Stimulated activated naive CD8-positive, alpha-beta T cell treated with anti-CD3 and anti-CD28 coated beads, Interleukin-15, Interleukin-2, amounts not matched to agents 100 U/mL and 50 U/mL, for 24 hours (primary cell): ENCODE measurements at regions not wholly inside any gene's neighbourhood (a gene's known extent, or its start where the extent isn't known, plus 50 kb on each side); places are given as distances from the start of the nearest gene placed in this dataset.
"Not testable (repeated sequence)": the region's sequence is repeated elsewhere in the genome, so short reads cannot be mapped to it uniquely, and the experiment has no call there.

Experiments
- ATAC-seq: fragments of 150-1000 bp; cut with Tn5 transposase; one replicate; pipeline ENCODE4 v1.10.0; 2021
- DNase-seq: peaks from one replicate; pipeline ENCODE4 v3.0.0; 2021

DNA sequence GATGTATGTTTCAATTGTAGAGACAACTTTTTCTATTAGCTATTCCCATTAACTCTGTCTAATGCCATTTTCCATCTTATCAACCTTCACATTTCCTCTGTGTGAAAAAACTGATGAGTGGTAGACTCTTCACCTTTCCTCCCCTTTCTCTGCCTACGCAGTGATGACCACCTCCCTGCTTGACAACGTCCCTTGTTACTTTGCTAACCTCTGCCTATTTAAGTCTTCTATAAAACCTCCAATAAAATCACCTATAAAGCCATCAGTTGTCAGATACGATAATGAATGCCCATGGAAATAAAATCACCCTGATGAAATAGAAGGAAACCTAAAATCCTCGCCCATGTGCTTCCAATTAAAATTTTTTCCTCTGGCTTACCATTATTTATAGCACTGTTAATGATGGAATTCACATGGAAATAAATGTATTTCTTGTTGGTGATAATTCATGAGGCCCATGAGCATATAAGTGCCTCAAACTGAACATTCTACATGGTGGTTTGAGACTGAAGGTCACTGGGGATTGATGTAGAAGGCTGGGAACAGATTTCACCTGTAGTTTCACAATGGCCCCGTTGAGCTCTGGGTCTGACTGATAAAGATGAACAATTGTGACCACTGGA, 1454.0 kb upstream of the SEL1L start:
- DNase-seq: no peak
- ATAC-seq: no peak

DNA sequence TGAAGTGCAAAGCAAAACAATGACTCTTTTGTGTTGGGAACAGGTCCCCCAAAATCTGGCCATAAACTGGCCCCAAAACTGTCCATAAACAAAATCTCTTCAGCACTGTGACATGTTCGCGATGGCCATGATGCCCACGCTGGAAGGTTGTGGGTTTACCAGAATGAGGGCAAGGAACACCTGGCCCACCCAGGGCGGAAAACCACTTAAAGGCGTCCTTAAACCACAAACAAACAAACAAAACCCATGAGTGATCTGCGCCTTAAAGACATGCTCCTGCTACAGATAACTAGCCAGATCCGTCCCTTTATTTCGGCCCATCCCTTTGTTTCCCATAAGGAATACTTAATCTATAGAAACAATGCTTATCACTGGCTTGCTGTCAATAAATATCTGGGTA, 1460.9 kb upstream of the SEL1L start:
- not testable (repeated sequence) for ATAC-seq, DNase-seq

DNA sequence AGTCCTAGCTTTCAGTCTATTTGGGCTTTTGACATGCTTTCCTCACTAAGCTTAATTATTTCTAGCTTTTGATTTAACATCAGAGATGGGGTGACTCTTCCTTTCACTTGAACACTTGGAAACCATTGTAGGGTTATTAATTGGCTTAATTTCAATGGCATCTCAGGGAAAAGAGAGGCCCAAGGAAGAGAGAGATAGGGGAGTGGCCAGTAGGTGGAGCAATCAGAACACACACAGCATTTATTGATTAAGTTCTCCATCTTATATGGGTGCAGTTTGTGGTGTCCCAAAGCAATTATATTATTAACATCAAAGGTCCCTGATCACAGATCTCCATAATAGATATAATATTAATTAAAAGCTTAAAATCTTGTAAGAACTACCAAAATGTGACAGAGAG, 1466.1 kb upstream of the SEL1L start:
- ATAC-seq (no peak), DNase-seq (no peak)

DNA sequence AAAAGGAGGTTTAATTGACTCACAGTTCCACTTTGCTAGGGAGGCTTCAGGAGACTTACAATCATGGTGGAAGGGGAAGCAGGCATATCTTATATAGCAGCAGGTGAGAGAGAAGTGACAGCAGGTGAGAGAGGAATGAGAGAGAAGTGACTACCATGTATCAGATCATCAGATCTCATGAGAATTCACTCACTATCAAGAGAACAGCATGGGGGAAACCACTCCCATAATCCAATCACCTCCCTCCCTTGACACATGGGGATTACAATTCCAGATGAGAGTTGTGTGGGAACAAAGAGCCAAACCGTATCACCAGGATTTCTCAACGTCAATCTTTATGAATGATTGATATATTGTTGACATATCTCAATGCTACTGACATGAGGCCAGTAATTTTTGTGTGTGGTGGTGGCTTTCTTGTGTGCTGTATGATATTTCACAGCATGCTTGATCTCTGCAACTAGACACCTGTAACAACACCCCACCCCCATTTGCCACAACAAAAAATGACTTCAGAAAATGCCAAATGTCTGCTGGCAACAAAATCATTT, 1470.9 kb upstream of the SEL1L start:
- no peak for ATAC-seq
- DNase-seq: no peak

DNA sequence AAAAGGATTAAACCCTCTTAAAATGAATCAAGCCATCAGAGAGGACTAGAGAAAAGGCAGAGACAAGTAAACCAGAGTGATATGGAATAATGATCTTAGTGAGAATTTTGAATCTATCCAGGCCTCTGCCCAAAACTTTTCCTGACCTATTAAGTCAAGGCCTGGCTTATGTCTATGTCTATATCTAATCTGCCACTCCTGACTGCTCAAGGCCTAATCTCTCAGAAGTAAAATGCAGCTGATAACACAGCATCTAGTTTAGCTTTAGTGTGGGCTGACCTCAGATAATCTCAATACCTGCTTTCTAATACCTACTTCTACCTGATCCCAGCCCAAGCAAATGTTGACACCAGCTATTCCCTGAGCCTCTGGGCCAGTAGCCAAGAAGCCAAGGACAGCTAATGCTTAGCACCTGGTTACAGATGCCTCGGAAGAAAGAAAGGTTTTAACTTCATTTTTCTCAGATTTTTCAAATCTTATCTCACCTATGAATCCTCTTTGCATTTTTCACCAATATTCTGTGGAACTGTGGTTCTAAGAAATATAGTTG, 1472.5 kb upstream of the SEL1L start:
- DNase-seq (no peak), ATAC-seq (no peak)

DNA sequence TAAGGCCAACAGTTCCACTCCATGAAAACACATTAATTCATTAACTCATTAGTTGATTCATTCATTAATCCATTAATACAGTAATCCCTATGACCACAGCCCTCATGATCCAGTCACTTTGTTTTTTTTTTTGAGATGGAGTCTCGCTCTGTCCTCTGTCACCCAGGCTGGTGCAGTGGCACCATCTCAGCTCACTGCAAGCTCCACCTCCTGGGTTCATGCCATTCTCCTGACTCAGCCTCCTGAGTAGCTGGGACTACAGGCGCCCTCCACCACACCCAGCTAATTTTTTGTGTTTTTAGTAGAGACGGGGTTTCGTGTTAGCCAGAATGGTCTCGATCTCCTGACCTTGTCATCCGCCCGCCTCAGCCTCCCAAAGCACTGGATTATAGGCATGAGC, 1473.4 kb upstream of the SEL1L start:
- not testable (repeated sequence) for ATAC-seq, DNase-seq

DNA sequence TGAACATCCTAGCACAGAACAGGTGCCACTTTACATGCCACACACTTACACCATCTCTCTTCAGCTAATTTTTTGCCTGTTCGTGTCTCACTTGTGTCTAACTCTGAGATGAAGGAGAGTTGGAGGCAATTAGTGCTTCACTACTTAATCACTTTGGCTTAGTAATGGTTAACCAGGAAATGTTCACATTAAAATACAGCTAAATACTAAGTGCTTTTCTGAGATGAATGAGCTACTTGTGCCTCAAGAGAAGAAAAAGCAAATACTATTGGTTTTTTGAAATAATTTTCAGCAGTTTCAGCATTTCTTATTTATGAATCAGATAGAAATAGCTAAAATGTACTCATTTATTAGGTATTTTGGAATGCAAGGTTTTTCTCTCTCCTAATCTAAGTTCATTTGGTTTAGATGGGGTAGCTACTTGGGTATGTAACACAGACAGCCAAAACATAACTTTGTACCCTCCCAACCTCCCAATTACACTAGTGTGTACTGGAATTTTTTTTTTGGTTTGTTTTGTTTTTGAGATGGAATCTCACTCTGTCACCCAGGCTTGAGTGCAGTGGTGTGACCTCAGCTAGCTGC, 1474.1 kb upstream of the SEL1L start:
- DNase-seq: no peak
- ATAC-seq: no peak

DNA sequence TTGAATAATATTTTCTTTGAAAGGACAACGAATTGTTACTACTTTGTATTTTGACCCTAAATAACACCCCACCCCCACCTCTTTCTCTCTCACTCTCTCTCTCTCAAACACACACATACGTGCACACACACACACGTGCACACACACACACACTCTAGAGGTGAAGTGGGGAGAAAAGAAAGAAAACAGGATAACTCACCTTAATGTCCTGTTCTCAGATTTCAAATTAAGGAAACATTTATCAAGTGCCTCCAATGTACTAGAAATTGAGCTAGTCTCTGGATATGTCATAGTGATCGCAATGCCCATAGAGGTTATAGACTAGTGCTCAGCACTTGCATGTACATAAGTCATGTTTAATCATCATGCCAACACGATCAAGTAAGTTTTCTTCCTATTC, 1483.6 kb upstream of the SEL1L start:
- DNase-seq (no peak), ATAC-seq (no peak)

DNA sequence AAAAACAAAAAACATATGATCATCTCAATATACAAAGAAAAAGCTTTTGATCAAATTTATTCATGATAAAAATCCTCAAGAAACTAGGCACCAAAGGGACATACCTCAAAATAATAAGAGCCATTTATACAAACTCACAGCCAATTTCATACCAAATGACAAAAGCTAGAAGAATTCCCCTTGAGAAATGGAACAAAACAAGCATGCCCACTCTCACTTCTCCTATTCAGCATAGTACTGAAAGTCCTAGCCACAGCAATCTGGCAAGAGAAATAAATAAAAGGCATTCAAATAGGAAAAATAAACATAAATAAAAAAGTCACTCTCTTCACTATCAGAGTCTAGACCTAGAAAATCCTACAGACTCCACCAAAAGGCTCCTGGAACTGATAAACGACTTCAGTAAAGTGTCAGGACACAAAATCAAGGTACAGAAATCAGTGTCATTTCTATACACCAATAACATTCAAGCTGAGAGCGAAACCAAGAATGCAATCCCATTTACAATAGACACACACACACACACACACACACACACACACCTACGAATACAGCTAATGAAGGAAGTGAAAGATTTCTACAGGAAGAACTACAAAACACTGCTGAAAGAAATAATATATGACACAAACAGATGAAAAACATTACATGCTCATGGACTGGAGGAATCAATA, 1486.2 kb upstream of the SEL1L start:
- no peak for ATAC-seq
- no peak for DNase-seq

DNA sequence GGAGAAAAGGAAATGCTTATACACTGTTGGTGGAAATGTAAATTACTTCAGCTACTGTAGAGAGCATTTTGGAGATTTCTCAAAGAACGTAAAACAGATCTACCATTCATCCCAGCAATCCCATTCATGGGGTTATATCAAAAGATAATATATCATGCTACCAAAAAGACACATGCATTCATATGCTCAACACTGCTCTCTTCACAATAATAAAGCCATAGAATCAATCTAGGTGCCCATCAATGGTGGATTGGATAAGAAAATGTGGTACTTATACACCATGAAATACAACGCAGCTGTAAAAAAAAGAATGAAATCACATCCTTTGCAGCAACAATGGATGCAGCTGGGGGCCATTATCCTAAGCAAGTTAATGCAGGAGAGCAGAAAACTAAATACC, 1487.7 kb upstream of the SEL1L start:
- DNase-seq (no peak), ATAC-seq (no peak)

DNA sequence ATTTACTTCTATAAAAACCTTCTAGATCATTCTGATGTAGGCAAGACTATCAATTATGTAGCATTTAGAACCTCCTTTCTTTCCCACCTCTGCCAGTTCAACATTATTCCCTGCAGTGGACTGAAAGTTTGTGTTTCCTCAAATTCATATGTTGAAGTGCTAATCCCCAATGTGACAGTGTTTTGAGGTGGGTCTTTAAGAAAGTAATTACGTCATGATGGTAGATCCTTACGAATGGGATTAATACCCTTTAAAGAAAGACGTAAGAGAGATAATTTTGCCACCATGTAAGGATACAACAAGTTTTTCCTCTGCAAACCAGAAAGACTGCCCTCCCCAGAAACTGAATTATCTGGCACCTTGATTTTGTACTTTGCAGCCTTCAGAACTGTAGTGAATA, 1489.7 kb upstream of the SEL1L start:
- DNase-seq: no peak
- no peak for ATAC-seq

DNA sequence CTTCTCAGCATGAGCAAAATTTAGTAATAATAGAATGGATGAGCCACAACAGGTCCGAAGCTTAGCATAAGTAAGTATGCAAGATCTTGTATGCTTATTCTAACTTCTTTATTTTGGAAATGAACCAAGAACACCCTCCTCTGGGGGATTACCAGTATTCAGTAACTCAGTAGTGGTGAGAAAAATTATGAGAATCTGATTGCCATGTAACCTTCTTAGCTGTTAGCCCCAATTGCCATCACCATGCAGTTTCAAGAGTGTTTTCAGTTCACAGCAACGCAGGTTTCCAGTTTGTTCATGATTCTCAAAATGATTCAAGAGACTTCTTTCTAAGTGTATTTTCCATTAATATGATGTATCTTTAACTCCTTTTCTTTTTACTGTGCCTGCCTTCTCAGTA, 1507.6 kb upstream of the SEL1L start:
- DNase-seq: no peak
- ATAC-seq: no peak

DNA sequence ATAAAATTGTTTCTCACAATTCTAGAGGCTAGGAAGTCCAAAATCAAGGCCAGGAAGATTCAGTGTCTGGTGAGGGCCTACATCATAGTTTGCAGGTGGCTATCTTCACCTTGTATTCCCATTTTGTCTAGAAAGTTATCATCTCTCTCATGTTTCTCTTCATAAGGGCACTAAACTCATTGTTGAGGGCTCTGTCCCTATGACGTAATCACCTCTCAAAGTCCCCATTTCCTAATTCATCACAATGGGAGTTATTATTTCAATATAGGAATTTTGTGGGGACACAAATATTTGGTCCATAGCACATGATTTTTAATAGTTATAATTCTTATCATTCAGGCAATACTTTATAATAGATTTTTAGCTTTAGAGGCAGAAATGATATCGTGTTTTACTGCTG, 1509.2 kb upstream of the SEL1L start:
- DNase-seq (no peak), ATAC-seq (no peak)

DNA sequence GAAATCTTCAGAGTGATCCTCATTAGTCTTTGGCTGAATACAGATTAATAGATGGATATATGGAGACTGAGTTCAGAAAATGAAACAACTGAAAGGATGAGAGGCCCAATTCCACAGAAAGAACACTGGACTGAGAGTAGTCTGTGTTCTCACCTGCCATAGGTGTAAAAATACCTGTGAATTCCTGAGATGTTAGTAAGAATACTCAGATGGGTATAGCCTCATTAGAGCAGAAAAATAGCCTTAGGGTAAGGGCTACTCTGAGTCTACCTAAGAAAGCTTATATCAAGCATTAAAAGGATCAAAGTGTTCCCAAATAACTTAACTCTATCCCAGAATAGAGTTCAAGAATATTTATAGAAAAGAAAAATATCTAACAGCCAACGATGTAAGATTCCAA, 1510.3 kb upstream of the SEL1L start:
- ATAC-seq: no peak
- no peak for DNase-seq

DNA sequence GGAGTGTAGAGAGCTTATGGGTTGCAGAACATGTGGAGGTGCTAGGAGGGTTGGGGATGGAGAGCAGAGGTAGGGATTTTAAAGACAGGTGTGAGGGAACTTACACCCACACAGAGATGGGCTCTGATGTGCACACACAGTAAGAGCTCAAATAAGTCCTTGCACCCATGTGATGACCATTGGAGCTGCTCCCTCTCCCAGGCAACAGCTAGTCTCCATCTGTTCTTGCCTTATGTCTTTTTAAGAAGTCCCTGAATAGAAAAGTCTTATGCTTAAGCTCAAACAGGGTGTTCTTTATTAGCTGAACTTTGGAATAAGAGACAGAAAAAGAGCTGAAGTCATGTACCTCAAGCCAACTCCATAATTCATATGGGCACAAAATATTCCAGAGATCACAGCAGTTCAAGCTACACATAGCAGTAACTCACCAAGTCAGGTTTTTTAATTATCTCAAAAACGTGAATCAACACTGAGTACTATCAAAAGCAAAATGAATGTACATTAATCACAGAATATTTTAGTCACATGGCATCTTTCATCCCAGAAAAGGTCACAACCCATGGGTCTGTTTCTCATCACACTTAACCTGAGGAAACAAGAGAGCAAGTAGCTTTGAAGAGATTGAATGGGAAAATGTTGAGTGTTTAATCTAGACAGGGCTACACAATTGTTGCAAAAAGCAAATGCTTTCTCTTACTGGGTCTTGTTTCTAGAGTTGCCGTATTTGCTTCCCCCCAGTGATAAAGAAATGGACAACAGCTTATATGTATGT, 1513.6 kb upstream of the SEL1L start:
- no peak for ATAC-seq
- DNase-seq: no peak

DNA sequence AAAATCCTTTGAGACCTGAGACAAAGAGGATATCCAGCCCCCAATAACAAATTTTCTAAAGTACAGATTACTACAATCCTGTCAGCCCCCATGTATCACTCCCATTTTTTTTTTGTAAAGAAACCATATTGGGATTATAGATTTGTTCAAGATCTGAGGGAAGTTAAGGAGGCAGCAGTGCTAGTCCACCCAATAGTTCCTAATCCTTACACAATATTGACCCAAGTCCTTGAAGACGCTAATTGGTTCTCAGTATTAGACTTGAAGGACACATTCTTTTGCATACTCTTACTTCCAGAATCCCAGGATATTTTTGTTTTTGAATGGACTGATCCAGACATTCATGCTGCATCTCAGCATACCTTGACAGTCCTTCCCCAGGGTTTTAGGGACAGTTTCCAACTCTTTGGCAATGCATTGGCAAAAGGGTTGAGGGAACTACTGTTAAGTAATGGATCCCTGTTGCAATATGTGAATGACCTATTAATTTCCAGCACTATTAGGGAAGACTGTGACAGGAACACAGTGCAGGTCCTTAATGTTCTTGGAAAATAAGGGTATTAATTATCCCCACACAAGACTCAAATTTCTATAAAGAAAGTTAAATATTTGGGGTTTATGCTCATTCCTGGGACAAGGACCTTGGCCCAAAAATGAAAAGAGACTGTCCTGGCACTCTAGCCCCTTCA, 1519.5 kb upstream of the SEL1L start:
- no peak for ATAC-seq
- DNase-seq: no peak

DNA sequence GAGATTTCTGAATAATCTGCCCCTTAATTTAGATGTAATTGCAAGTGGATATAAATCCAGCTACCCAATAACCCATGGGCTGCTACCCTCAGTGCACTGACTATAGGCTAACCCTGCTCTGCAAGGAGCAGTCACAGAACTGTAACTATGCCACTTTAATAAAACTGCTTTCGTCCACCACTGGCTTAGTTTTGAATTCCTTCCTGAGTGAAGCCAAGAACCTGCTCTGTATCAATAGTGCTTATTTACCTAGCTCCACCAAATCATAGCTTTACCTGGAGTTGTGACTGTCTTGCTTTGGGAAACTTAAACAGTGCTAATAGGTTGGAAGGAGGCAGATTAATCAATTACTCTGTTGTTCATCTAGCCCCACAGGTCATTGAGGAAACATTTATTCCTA, 1524.4 kb upstream of the SEL1L start:
- ATAC-seq (no peak), DNase-seq (no peak)

DNA sequence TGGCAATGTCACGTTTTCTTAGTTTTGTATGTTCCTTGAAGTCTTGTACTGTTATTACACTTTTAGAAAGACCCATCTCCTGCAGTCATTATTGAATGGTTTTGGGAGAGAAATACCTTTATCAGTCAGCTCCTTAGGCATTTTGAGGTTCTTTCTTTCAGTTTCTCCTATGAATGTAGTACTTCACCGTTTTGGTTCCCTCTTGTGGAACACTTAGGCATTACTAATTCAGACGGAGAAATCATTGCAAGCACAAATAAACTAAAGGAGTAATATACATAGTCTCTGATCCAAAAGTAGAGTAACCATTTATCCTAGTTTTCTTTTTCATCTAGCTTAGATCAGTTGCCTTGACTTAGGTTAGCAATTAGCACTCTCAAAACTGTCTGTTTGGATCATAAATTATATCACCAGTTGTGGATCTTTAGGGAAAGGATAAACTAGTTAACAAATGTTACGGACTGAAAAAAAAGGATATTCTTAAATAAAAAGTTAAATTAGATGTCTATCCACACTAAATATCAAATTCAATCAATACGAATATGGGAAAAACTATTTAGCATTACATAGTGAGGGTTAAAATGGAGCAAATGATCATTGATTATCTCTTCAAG, 1538.3 kb upstream of the SEL1L start:
- ATAC-seq (no peak), DNase-seq (no peak)

DNA sequence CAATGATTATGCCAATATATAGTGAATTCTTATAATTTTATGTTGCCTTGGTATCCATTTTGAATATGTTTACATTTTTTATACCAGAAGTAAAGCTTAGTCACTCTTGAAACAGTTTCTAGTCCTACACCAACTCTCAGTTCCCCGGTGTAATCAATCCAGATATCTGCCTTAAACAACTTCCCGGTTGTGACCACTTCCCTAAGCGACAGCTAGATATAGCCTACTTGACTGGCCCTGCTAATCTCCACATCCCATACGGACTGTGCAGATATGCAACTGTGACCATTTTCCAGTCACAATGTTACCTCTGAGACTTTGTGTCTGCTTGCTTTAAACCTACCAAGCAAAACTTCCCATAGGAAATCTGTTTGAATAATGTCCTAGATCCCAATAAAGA, 1551.5 kb upstream of the SEL1L start:
- no peak for ATAC-seq

DNA sequence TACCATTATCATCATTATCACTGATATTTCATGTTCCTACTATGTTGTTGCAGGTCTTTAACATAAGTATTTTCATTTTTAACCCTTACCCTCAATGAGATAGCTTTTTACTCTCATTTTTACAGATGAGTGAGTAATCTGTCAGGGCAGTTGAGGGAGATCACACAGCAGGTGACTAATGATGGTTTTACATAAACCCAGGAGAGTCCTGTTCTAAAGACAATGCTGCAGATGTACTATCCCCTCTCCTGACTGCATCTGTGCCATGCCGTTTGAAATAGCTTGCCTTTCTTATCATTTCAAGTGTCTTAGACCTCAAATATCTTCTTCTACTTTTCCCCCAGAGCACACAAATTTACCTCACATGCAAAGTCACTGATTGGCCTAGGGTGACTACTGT, 1552.1 kb upstream of the SEL1L start:
- DNase-seq: no peak
- no peak for ATAC-seq

More for the DNA sequence above, 1551.5 kb upstream of the SEL1L start:
- DNase-seq: no peak
